GM12865 (cell line): ENCODE measurements at regions not wholly inside any gene's neighbourhood (a gene's known extent, or its start where the extent isn't known, plus 50 kb on each side); places are given as distances from the start of the nearest gene placed in this dataset.

ENCODE experiments used
- DNase-seq: peaks from one replicate; pipeline ENCODE4 v3.0.0; 2010; ENCODE audit warnings: low read depth
- H3K4me3 ChIP-seq: 2 replicates; pipeline ENCODE4 v1.5.1; 2011; ENCODE audit warnings: mild to moderate bottlenecking, low read depth, low read length, control low read depth
- CTCF ChIP-seq: IDR thresholded peaks from 2 replicates; pipeline ENCODE4 v1.5.1; 2011; ENCODE audit warnings: low read length, control low read depth, low read depth, inconsistent platforms; ENCODE audit not compliant: insufficient read depth; ENCODE audit errors: missing control alignments

- no peak for TF ChIP-seq CTCF
- DNase-seq = no peak
- no peak overlapping the region for H3K4me3 ChIP-seq
These were observed 72.7 kb upstream of the OTOS start for GRCh38 chr2:240213226-240213475.

GRCh38 chr2:240213476-240214421, 73.3 kb upstream of the OTOS start:
- TF ChIP-seq CTCF = no peak
- DNase-seq = no peak
- no peak overlapping the region for H3K4me3 ChIP-seq

GRCh38 chr2:240214790-240215675, 74.6 kb upstream of the OTOS start:
- no peak for TF ChIP-seq CTCF
- no peak overlapping the region for H3K4me3 ChIP-seq
- DNase-seq = no peak

- no peak for DNase-seq
- no peak for TF ChIP-seq CTCF
- H3K4me3 ChIP-seq = no peak overlapping the region
These were observed 75.2 kb upstream of the OTOS start for GRCh38 chr2:240215676-240216051.

GRCh38 chr2:240216167-240216566, 75.7 kb upstream of the OTOS start:
- TF ChIP-seq CTCF = no peak
- DNase-seq = no peak
- H3K4me3 ChIP-seq = no peak overlapping the region

- no peak for TF ChIP-seq CTCF
- no peak overlapping the region for H3K4me3 ChIP-seq
- DNase-seq = no peak
These were observed 77.2 kb upstream of the OTOS start for GRCh38 chr2:240217431-240218301.
